ENCODE measurements at regions not wholly inside any gene's neighbourhood (a gene's known extent, or its start where the extent isn't known, plus 50 kb on each side); places are given as distances from the start of the nearest gene placed in this dataset.

- TF ChIP-seq POLR2A (IDR thresholded peaks at IDR 0.05): no peak
- TF ChIP-seq CTCF (IDR thresholded peaks at IDR 0.05): no peak
Observed at GRCh38 chr4:35820003-35820402, 424.3 kb downstream of the ARAP2 start.

Data from right lobe of liver (tissue), 4 donors.